ENCODE measurements at regions not wholly inside any gene's neighbourhood (a gene's known extent, or its start where the extent isn't known, plus 50 kb on each side); places are given as distances from the start of the nearest gene placed in this dataset.

GRCh38 chr16:76052725-76053124 is 224.5 kb upstream of the CNTNAP4 start:
- DNase-seq: no peak
- Histone ChIP-seq H3K27ac (ENCODE audit: low read depth in 1 of 2, low read length in 1 of 2) (no peak overlapping the region), H3K4me1 (ENCODE audit: control insufficient read depth in 5 of 5, insufficient read depth in 5 of 5, low read length in 5 of 5) (no peaks in the 10 kb centered on the region), H3K9ac (ENCODE audit: insufficient read depth in 1 of 2, low read length in 2 of 2) (no peak overlapping the region), H3K36me3 (ENCODE audit: control insufficient read depth in 4 of 4, insufficient read depth in 4 of 4, low read length in 4 of 4) (no peaks in the 10 kb centered on the region), H3K27me3 (ENCODE audit: control insufficient read depth in 3 of 3, insufficient read depth in 3 of 3, low read length in 2 of 3) (no peaks in the 10 kb centered on the region), H3K9me3 (ENCODE audit: control insufficient read depth in 4 of 4, insufficient read depth in 3 of 4, low read length in 3 of 4) (peaks cover 0 to 2% (median 0%) of the 10 kb centered on the region in 4 donors), H3K4me3 (no peak overlapping the region)
- ATAC-seq (ENCODE audit: insufficient read depth, low FRiP score): no peak
- WGBS, 2 donors: 75 to 78% methylated on average over 2 of the region's 2 CpGs
- no peak for TF ChIP-seq CTCF (IDR thresholded peaks at IDR 0.05; ENCODE audit: control extremely low read depth, extremely low read depth)

GRCh38 chr16:76059186-76059585 is 218.0 kb upstream of the CNTNAP4 start:
- no peak overlapping the region for H3K27ac ChIP-seq (ENCODE audit: low read depth in 1 of 2, low read length in 1 of 2)
- no peaks in the 10 kb centered on the region for H3K36me3 ChIP-seq (ENCODE audit: control insufficient read depth in 4 of 4, insufficient read depth in 4 of 4, low read length in 4 of 4)
- H3K27me3 ChIP-seq (ENCODE audit: control insufficient read depth in 3 of 3, insufficient read depth in 3 of 3, low read length in 2 of 3): no peaks in the 10 kb centered on the region
- no peak for DNase-seq
- no peak overlapping the region for H3K9ac ChIP-seq (ENCODE audit: insufficient read depth in 1 of 2, low read length in 2 of 2)
- H3K4me3 ChIP-seq: no peak overlapping the region
- no peak for TF ChIP-seq CTCF (IDR thresholded peaks at IDR 0.05; ENCODE audit: control extremely low read depth, extremely low read depth)
- no peaks in the 10 kb centered on the region for H3K4me1 ChIP-seq (ENCODE audit: control insufficient read depth in 5 of 5, insufficient read depth in 5 of 5, low read length in 5 of 5)
- 77 to 83% methylated on average over 3 of the region's 3 CpGs for WGBS, 2 donors
- H3K9me3 ChIP-seq (ENCODE audit: control insufficient read depth in 4 of 4, insufficient read depth in 3 of 4, low read length in 3 of 4): peaks cover 0 to 2% (median 0%) of the 10 kb centered on the region in 4 donors
- ATAC-seq (ENCODE audit: insufficient read depth, low FRiP score): no peak

- H3K36me3 ChIP-seq (ENCODE audit: control insufficient read depth in 4 of 4, insufficient read depth in 4 of 4, low read length in 4 of 4): no peaks in the 10 kb centered on the region
- H3K27ac ChIP-seq (ENCODE audit: low read depth in 1 of 2, low read length in 1 of 2): no peak overlapping the region
- TF ChIP-seq CTCF (IDR thresholded peaks at IDR 0.05; ENCODE audit: control extremely low read depth, extremely low read depth): no peak
- no peak overlapping the region for H3K9ac ChIP-seq (ENCODE audit: insufficient read depth in 1 of 2, low read length in 2 of 2)
- no peak overlapping the region for H3K4me3 ChIP-seq
- ATAC-seq (ENCODE audit: insufficient read depth, low FRiP score) (no peak), DNase-seq (no peak)
- WGBS, 2 donors: 81 to 87% methylated on average over 2 of the region's 2 CpGs
- peaks cover 0 to 2% (median 0%) of the 10 kb centered on the region in 4 donors for H3K9me3 ChIP-seq (ENCODE audit: control insufficient read depth in 4 of 4, insufficient read depth in 3 of 4, low read length in 3 of 4)
- H3K4me1 ChIP-seq (ENCODE audit: control insufficient read depth in 5 of 5, insufficient read depth in 5 of 5, low read length in 5 of 5): no peaks in the 10 kb centered on the region
- H3K27me3 ChIP-seq (ENCODE audit: control insufficient read depth in 3 of 3, insufficient read depth in 3 of 3, low read length in 2 of 3): no peaks in the 10 kb centered on the region
Observed at GRCh38 chr16:76059701-76060100, 217.5 kb upstream of the CNTNAP4 start.

- TF ChIP-seq CTCF (IDR thresholded peaks at IDR 0.05; ENCODE audit: control extremely low read depth, extremely low read depth): no peak
- Histone ChIP-seq H3K4me3 (no peak overlapping the region), H3K27ac (ENCODE audit: low read depth in 1 of 2, low read length in 1 of 2) (no peak overlapping the region), H3K36me3 (ENCODE audit: control insufficient read depth in 4 of 4, insufficient read depth in 4 of 4, low read length in 4 of 4) (no peaks in the 10 kb centered on the region), H3K4me1 (ENCODE audit: control insufficient read depth in 5 of 5, insufficient read depth in 5 of 5, low read length in 5 of 5) (no peaks in the 10 kb centered on the region), H3K9ac (ENCODE audit: insufficient read depth in 1 of 2, low read length in 2 of 2) (no peak overlapping the region), H3K9me3 (ENCODE audit: control insufficient read depth in 4 of 4, insufficient read depth in 3 of 4, low read length in 3 of 4) (no peaks in the 10 kb centered on the region), H3K27me3 (ENCODE audit: control insufficient read depth in 3 of 3, insufficient read depth in 3 of 3, low read length in 2 of 3) (no peaks in the 10 kb centered on the region)
- ATAC-seq (ENCODE audit: insufficient read depth, low FRiP score) (no peak), DNase-seq (no peak)
- WGBS, 2 donors: 78 to 89% methylated on average over 2 of the region's 2 CpGs
Observed at GRCh38 chr16:76071690-76072089, 205.5 kb upstream of the CNTNAP4 start.
